Endothelial cell of umbilical vein (primary cell): ENCODE measurements at regions not wholly inside any gene's neighbourhood (a gene's known extent, or its start where the extent isn't known, plus 50 kb on each side); places are given as distances from the start of the nearest gene placed in this dataset.

ENCODE experiments used
- BruUV-seq: library from RNA; stranded (reverse); fragments of 400-500 nt; replicated peaks from 2 replicates; lab custom pipeline; 2021; lab: Mats Ljungman, UMichigan
- CTCF ChIA-PET: fragments of 300-600, 350-600 bp; sonication (Branson Sonifier 250); formaldehyde crosslinking; loops from one replicate; lab custom pipeline; 2021; ENCODE audit warnings: antibody characterized with exemption, inconsistent platforms; lab: Charles Lee
- POLR2A ChIA-PET: fragments of 300-600, 350-600 bp; sonication (Branson Sonifier 250); formaldehyde crosslinking; loops from one replicate; lab custom pipeline; 2021; ENCODE audit warnings: antibody characterized with exemption, inconsistent platforms; lab: Charles Lee
- DNase-seq: peaks from one replicate; pipeline ENCODE4 v3.0.0-alpha.2; 2011; ENCODE audit warnings: low read depth, low spot score
- FAIRE-seq: peaks from 2 replicates; lab custom pipeline; 2011; peaks lifted over from hg19 to GRCh38; lab: Jason Lieb, UNC
- H2AFZ ChIP-seq: 2 replicates; pipeline ENCODE4 v1.6.0; 2012; ENCODE audit warnings: low read depth, low read length, control low read depth, inconsistent platforms
- H3K27ac ChIP-seq: 2 replicates; pipeline ENCODE4 v1.5.1; 2011; ENCODE audit warnings: low read depth, mild to moderate bottlenecking, control low read depth, low read length, moderate library complexity; ENCODE audit not compliant: insufficient read depth
- H3K27me3 ChIP-seq, 2 experiments: 2 replicates each; pipeline versions ENCODE4 v1.6.0 to v1.6.1; 2011; ENCODE audit warnings: low read length in 2 of 2, mixed read lengths in 1 of 2; ENCODE audit not compliant: control insufficient read depth in 2 of 2, insufficient read depth in 2 of 2
- H3K36me3 ChIP-seq, 2 experiments: 2 replicates in 1 of 2; 3 replicates in 1 of 2; pipeline ENCODE4 v1.5.1; 2011; ENCODE audit warnings: low read length in 2 of 2, mild to moderate bottlenecking in 1 of 2, moderate library complexity in 1 of 2; ENCODE audit not compliant: control insufficient read depth in 2 of 2, insufficient read depth in 2 of 2; ENCODE audit errors: extremely low read depth in 1 of 2
- H3K4me1 ChIP-seq: 3 replicates; pipeline ENCODE4 v1.5.1; 2011; ENCODE audit warnings: mild to moderate bottlenecking, low read length; ENCODE audit not compliant: control insufficient read depth, insufficient read depth; ENCODE audit errors: extremely low read depth
- H3K4me2 ChIP-seq: 2 replicates; pipeline ENCODE4 v1.6.1; 2011; ENCODE audit warnings: low read length, control low read depth, mixed read lengths; ENCODE audit not compliant: insufficient read depth
- H3K4me3 ChIP-seq, 3 experiments: fragments of 200-600 bp in 1 of 3; sonication (generic), shearing (Covaris generic) in 1 of 3; replicated peaks in 1 of 3; 2 replicates each; pipeline ENCODE4 v1.5.1; 2011 to 2016; ENCODE audit warnings: control low read depth in 3 of 3, low read length in 3 of 3, mild to moderate bottlenecking in 2 of 3, inconsistent platforms in 1 of 3, low read depth in 1 of 3, moderate library complexity in 1 of 3; ENCODE audit not compliant: insufficient read depth in 1 of 3
- H3K79me2 ChIP-seq: 2 replicates; pipeline ENCODE4 v1.6.0; 2012; ENCODE audit warnings: low read length, inconsistent platforms; ENCODE audit not compliant: control insufficient read depth, insufficient read depth
- H3K9ac ChIP-seq: replicated peaks from 2 replicates; pipeline ENCODE3; 2011; ENCODE audit warnings: low read length, control low read depth; ENCODE audit not compliant: insufficient read depth; ENCODE audit errors: extremely low read depth
- H3K9me1 ChIP-seq: replicated peaks from 3 replicates; pipeline ENCODE4 v1.6.0; 2011; ENCODE audit warnings: mild to moderate bottlenecking, low read length; ENCODE audit not compliant: control insufficient read depth, insufficient read depth; ENCODE audit errors: extremely low read depth
- H3K9me3 ChIP-seq: replicated peaks from 2 replicates; pipeline ENCODE4 v1.5.1; 2012; ENCODE audit warnings: low read length, inconsistent platforms; ENCODE audit not compliant: control insufficient read depth, insufficient read depth
- H4K20me1 ChIP-seq: replicated peaks from 2 replicates; pipeline ENCODE3; 2011; ENCODE audit warnings: mild to moderate bottlenecking, low read length; ENCODE audit not compliant: control insufficient read depth, insufficient read depth; ENCODE audit errors: extremely low read depth
- EZH2 ChIP-seq: IDR thresholded peaks from 2 replicates; pipeline ENCODE4 v1.6.1; 2012; ENCODE audit warnings: borderline replicate concordance, low read depth, mild to moderate bottlenecking, moderate library complexity, low read length, inconsistent platforms; ENCODE audit not compliant: severe bottlenecking
- FOS ChIP-seq: IDR thresholded peaks from 2 replicates; pipeline ENCODE4 v1.6.1; 2011; ENCODE audit warnings: mild to moderate bottlenecking, low read length, moderate library complexity, borderline replicate concordance; ENCODE audit not compliant: insufficient read depth
- GATA2 ChIP-seq: IDR thresholded peaks from 2 replicates; pipeline ENCODE4 v1.7.0; 2011; ENCODE audit warnings: low read depth, mild to moderate bottlenecking, moderate library complexity, mixed read lengths, low read length; ENCODE audit not compliant: insufficient read length, insufficient read depth
- JUN ChIP-seq: IDR thresholded peaks from 2 replicates; pipeline ENCODE4 v1.6.1; 2011; ENCODE audit warnings: borderline replicate concordance, low read depth; ENCODE audit not compliant: insufficient read length, insufficient read depth
- MAX ChIP-seq: IDR thresholded peaks from 2 replicates; pipeline ENCODE4 v1.6.1; 2011; ENCODE audit not compliant: insufficient read depth, insufficient read length
- MYC ChIP-seq: IDR thresholded peaks from one replicate; pipeline ENCODE4 v1.6.1; 2011; ENCODE audit warnings: mild to moderate bottlenecking, low read depth, low read length
- POLR2A ChIP-seq: IDR thresholded peaks from 2 replicates; pipeline ENCODE4 v1.6.1; 2012; ENCODE audit warnings: low read depth, mild to moderate bottlenecking, control low read depth, low read length
- POLR2AphosphoS5 ChIP-seq: IDR thresholded peaks from 2 replicates; pipeline ENCODE4 v1.6.1; 2012; ENCODE audit warnings: low read depth, mild to moderate bottlenecking, control low read depth, low read length, moderate library complexity; ENCODE audit not compliant: insufficient read depth
- dilution Hi-C: fragments of 300-500 bp; cut with MboI; formaldehyde crosslinking; loops from one replicate; pipeline ENCODE4 v1.15.0; 2019; ENCODE audit warnings: low sequenced_read_pairs; ENCODE audit not compliant: extremely low pct_ligation_motif_present
- intact Hi-C: fragments of 100-400 bp; cut with micrococcal nuclease; formaldehyde crosslinking; loops from one replicate; pipeline ENCODE4 v1.10.0; 2022
- TF ChIP-seq, protein P1 (sequence below), 2 donors: IDR thresholded peaks; 1 replicate in 1 of 2; 2 replicates in 1 of 2; pipeline ENCODE4 v1.5.1; 2011; ENCODE audit warnings: low read length in 2 of 2, mild to moderate bottlenecking in 2 of 2, moderate library complexity in 2 of 2, control low read depth in 1 of 2, inconsistent platforms in 1 of 2, low read depth in 1 of 2; ENCODE audit not compliant: insufficient read depth in 1 of 2; ENCODE audit errors: extremely low read depth in 1 of 2

DNA sequence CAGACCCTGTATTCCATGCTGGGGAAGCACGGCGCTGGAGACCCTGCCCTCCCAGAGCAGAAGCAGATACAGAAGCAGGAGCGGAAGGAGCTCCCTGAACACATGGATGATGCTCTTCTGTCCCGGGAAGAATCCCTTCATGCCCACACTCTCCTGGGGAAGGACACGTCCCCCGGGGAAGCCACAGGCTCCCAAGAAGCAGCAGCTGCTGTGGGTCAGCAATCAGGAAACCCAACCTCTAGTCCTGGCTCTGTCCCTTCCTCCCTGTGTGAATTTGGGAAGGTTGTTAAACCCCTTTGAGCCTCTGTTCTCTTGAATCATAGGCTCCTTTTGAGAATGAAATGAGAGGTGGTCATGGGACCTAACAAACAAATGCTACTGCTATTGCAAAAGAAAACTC, 176.2 kb upstream of the TPM1 start:
- no peak overlapping the region for H3K4me2 ChIP-seq
- ChIA-PET CTCF (interaction anchor here (1.2 kb wide), 1 partner anchor 18 kb away, joined by 3 read pairs; no protein-coding TSS in a partner anchor), POLR2A (no interaction called here)
- H3K9me1 ChIP-seq: no peaks in the 10 kb centered on the region
- dilution Hi-C loops: no loop called here
- DNase-seq: no peak
- FAIRE-seq: no peak
- H3K36me3 ChIP-seq: no peaks in the 10 kb centered on the region
- no peaks in the 10 kb centered on the region for H4K20me1 ChIP-seq
- H3K27me3 ChIP-seq: no peaks in the 10 kb centered on the region
- no peak for TF ChIP-seq JUN
- no peak for TF ChIP-seq FOS
- TF ChIP-seq, protein P1, sequence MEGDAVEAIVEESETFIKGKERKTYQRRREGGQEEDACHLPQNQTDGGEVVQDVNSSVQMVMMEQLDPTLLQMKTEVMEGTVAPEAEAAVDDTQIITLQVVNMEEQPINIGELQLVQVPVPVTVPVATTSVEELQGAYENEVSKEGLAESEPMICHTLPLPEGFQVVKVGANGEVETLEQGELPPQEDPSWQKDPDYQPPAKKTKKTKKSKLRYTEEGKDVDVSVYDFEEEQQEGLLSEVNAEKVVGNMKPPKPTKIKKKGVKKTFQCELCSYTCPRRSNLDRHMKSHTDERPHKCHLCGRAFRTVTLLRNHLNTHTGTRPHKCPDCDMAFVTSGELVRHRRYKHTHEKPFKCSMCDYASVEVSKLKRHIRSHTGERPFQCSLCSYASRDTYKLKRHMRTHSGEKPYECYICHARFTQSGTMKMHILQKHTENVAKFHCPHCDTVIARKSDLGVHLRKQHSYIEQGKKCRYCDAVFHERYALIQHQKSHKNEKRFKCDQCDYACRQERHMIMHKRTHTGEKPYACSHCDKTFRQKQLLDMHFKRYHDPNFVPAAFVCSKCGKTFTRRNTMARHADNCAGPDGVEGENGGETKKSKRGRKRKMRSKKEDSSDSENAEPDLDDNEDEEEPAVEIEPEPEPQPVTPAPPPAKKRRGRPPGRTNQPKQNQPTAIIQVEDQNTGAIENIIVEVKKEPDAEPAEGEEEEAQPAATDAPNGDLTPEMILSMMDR (IDR thresholded peaks at IDR 0.05; ENCODE audit: extremely low read depth in 1 of 2, insufficient read depth in 1 of 2, low read depth in 1 of 2, low read length in 2 of 2): no peak
- TF ChIP-seq POLR2A: no peak
- TF ChIP-seq POLR2AphosphoS5: no peak
- no peak for TF ChIP-seq EZH2
- TF ChIP-seq GATA2: no peak
- TF ChIP-seq MYC: no peak
- TF ChIP-seq MAX: no peak
- no peaks in the 10 kb centered on the region for H3K4me1 ChIP-seq
- no TSS peak for BruUV-seq
- intact Hi-C loops: no loop called here
- no peak overlapping the region for H3K9ac ChIP-seq
- no peak overlapping the region for H2AFZ ChIP-seq
- no peak overlapping the region for H3K27ac ChIP-seq
- no peaks in the 10 kb centered on the region for H3K79me2 ChIP-seq
- H3K9me3 ChIP-seq: no peaks in the 10 kb centered on the region
- H3K4me3 ChIP-seq: no peak overlapping the region
